Upper lobe of left lung (tissue), 4 donors: ENCODE measurements at regions not wholly inside any gene's neighbourhood (a gene's known extent, or its start where the extent isn't known, plus 50 kb on each side); places are given as distances from the start of the nearest gene placed in this dataset.

ENCODE experiments used
- POLR2AphosphoS5 ChIP-seq, 2 donors: sonication (generic); formaldehyde crosslinking; IDR thresholded peaks; one replicate each; pipeline ENCODE4 v1.5.1; 2017; ENCODE audit warnings: antibody characterized with exemption in 2 of 2
- TF ChIP-seq, protein P1 (sequence below), 6 experiments: fragments of 450-650 bp in 4 of 6; fragments of 200-600 bp in 2 of 6; sonication (generic) in 2 of 6; IDR thresholded peaks; one replicate each; pipeline ENCODE4 v1.5.1; 2016 to 2019; ENCODE audit warnings: antibody characterized with exemption in 6 of 6

DNA sequence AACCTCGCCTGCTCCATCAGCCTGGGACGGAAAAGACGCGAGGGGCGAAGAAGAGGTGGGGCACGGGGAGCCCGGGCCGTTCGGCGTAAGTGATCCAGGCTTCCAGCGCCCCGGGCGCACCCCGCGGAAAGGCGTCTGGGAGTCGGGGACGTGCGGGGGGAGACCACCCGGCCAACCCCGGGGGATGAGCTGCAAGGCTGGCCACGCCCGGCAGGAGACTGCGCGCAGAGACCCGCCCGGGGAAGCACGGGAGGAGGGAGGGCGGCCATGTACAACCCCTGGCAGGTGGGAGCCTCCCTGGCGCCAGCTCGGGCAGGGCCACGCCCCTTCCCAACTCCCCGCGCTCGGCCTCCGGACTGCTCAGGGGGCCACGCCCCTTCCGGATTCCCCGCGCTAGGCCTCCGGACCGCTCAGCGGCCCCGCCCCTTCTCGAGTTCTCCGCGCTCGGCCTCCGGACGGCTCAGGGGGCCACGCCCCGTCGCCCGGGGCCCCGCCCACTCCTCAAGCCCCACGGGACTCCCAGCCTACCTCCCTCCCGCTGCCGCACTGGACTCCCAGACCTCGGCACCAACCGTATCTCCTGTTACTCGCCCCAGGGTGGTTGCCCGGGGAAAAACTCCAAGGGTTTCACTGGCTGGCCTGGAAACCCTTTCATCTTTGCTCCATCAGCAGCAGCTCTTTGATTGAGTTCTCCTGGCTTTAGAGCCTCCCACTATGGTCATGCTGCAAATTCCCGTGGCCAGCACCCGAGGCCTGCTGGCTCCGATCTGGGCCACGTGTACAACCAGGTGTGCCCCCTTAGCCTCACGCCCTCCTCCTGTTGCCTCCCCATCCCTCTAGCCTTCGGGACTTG lies 284.4 kb downstream of the ZEB1 start:
- peak; percentile 51 to 80 for TF ChIP-seq POLR2AphosphoS5 (IDR thresholded peaks at IDR 0.05)
- TF ChIP-seq, protein P1, sequence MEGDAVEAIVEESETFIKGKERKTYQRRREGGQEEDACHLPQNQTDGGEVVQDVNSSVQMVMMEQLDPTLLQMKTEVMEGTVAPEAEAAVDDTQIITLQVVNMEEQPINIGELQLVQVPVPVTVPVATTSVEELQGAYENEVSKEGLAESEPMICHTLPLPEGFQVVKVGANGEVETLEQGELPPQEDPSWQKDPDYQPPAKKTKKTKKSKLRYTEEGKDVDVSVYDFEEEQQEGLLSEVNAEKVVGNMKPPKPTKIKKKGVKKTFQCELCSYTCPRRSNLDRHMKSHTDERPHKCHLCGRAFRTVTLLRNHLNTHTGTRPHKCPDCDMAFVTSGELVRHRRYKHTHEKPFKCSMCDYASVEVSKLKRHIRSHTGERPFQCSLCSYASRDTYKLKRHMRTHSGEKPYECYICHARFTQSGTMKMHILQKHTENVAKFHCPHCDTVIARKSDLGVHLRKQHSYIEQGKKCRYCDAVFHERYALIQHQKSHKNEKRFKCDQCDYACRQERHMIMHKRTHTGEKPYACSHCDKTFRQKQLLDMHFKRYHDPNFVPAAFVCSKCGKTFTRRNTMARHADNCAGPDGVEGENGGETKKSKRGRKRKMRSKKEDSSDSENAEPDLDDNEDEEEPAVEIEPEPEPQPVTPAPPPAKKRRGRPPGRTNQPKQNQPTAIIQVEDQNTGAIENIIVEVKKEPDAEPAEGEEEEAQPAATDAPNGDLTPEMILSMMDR (IDR thresholded peaks at IDR 0.05), result peak in 3 of 6 experiments; percentile 31 to 45 (median 34)
